Tibial nerve (tissue), 4 donors: ENCODE measurements at regions not wholly inside any gene's neighbourhood (a gene's known extent, or its start where the extent isn't known, plus 50 kb on each side); places are given as distances from the start of the nearest gene placed in this dataset.
"Not testable (repeated sequence)": the region's sequence is repeated elsewhere in the genome, so short reads cannot be mapped to it uniquely, and the experiment has no call there.

Experiments
- DNase-seq, 2 donors: peaks; one replicate each; pipeline ENCODE4 v3.0.0-alpha.2; 2019; ENCODE audit warnings: low spot score in 2 of 2
- H3K27ac ChIP-seq, 4 donors: fragments of 200-600 bp; sonication (generic) in 3 of 4; one replicate each; pipeline ENCODE4 v1.5.1; 2017 to 2019; ENCODE audit warnings: mild to moderate bottlenecking in 1 of 4
- H3K27me3 ChIP-seq, 2 donors: fragments of 200-600 bp; sonication (generic) in 1 of 2; one replicate each; pipeline versions ENCODE4 v1.5.1 to v1.6.0; 2017 to 2019
- H3K36me3 ChIP-seq, 3 donors: fragments of 200-600 bp; sonication (generic); one replicate each; pipeline ENCODE4 v1.5.1; 2018 to 2019
- H3K4me1 ChIP-seq, 4 donors: fragments of 200-600 bp; sonication (generic) in 3 of 4; one replicate each; pipeline ENCODE4 v1.5.1; 2017 to 2019
- H3K4me3 ChIP-seq, 4 donors: fragments of 200-600 bp; sonication (generic) in 3 of 4; one replicate each; pipeline ENCODE4 v1.5.1; 2017 to 2019; ENCODE audit warnings: mild to moderate bottlenecking in 1 of 4, moderate library complexity in 1 of 4
- H3K9me3 ChIP-seq, 4 donors: fragments of 200-600 bp; sonication (generic) in 3 of 4; one replicate each; pipeline ENCODE4 v1.5.1; 2017 to 2019
- CTCF ChIP-seq, 5 experiments: fragments of 200-600 bp in 3 of 5; fragments of 450-650 bp in 2 of 5; sonication (generic) in 3 of 5; IDR thresholded peaks; one replicate each; pipeline ENCODE4 v1.5.1; 2016 to 2019; ENCODE audit warnings: antibody characterized with exemption in 5 of 5, mild to moderate bottlenecking in 3 of 5, moderate library complexity in 2 of 5
- EP300 ChIP-seq, 2 donors: sonication (generic); formaldehyde crosslinking; IDR thresholded peaks; one replicate each; pipeline ENCODE4 v1.6.1; 2017; ENCODE audit warnings: antibody characterized with exemption in 2 of 2, mild to moderate bottlenecking in 1 of 2
- POLR2A ChIP-seq, 2 donors: fragments of 450-650 bp; IDR thresholded peaks; one replicate each; pipeline ENCODE4 v1.6.1; 2017; ENCODE audit warnings: antibody characterized with exemption in 2 of 2, mild to moderate bottlenecking in 2 of 2, moderate library complexity in 2 of 2
- WGBS, 2 donors: methylation state at CpG; one replicate each; pipeline ENCODE4 v1.1.5; 2018; 5-methylcytosine and 5-hydroxymethylcytosine counted together

GRCh38 chr11:27229511-27230191 lies 133.4 kb downstream of the CCDC34 start:
- Histone ChIP-seq H3K4me3 (no peak overlapping the region), H3K36me3 (no peaks in the 10 kb centered on the region), H3K9me3 (no peaks in the 10 kb centered on the region), H3K4me1 (peaks cover 0 to 17% (median 4%) of the 10 kb centered on the region in 4 donors), H3K27ac (no peak overlapping the region), H3K27me3 (no peaks in the 10 kb centered on the region)
- DNase-seq, result no peak
- WGBS, 2 donors, result 50 to 55% methylated on average over 2 of the region's 2 CpGs
- no peak for TF ChIP-seq CTCF (IDR thresholded peaks at IDR 0.05)
- TF ChIP-seq EP300 (IDR thresholded peaks at IDR 0.05), result no peak
- no peak for TF ChIP-seq POLR2A (IDR thresholded peaks at IDR 0.05)

- no peak overlapping the region for H3K4me3 ChIP-seq
- 73 to 80% methylated on average over 2 of the region's 2 CpGs for WGBS, 2 donors
- no peaks in the 10 kb centered on the region for H3K9me3 ChIP-seq
- DNase-seq, result no peak
- H3K27me3 ChIP-seq, result no peaks in the 10 kb centered on the region
- peaks cover 0 to 9% (median 3%) of the 10 kb centered on the region in 4 donors for H3K4me1 ChIP-seq
- TF ChIP-seq CTCF (IDR thresholded peaks at IDR 0.05) (no peak), POLR2A (IDR thresholded peaks at IDR 0.05) (no peak), EP300 (IDR thresholded peaks at IDR 0.05) (no peak)
- H3K27ac ChIP-seq, result no peak overlapping the region
- H3K36me3 ChIP-seq, result no peaks in the 10 kb centered on the region
Measured at GRCh38 chr11:27228906-27229290, 134.1 kb downstream of the CCDC34 start.

GRCh38 chr11:27228232-27228905 lies 134.6 kb downstream of the CCDC34 start:
- H3K4me3 ChIP-seq, result no peak overlapping the region
- no peak overlapping the region for H3K27ac ChIP-seq
- TF ChIP-seq CTCF (IDR thresholded peaks at IDR 0.05) (no peak), EP300 (IDR thresholded peaks at IDR 0.05) (no peak), POLR2A (IDR thresholded peaks at IDR 0.05) (no peak)
- H3K9me3 ChIP-seq, result no peaks in the 10 kb centered on the region
- H3K36me3 ChIP-seq, result no peaks in the 10 kb centered on the region
- H3K4me1 ChIP-seq, result peaks cover 0 to 5% (median 0%) of the 10 kb centered on the region in 4 donors
- no peak for DNase-seq
- no peaks in the 10 kb centered on the region for H3K27me3 ChIP-seq
- 63 to 70% methylated on average over 7 of the region's 7 CpGs for WGBS, 2 donors

GRCh38 chr11:27227736-27228135 lies 135.3 kb downstream of the CCDC34 start:
- Histone ChIP-seq H3K36me3 (no peaks in the 10 kb centered on the region), H3K9me3 (no peaks in the 10 kb centered on the region), H3K27me3 (no peaks in the 10 kb centered on the region), H3K4me1 (peaks cover 0 to 5% (median 0%) of the 10 kb centered on the region in 4 donors), H3K27ac (no peak overlapping the region), H3K4me3 (no peak overlapping the region)
- DNase-seq, result no peak
- no peak for TF ChIP-seq POLR2A (IDR thresholded peaks at IDR 0.05)
- TF ChIP-seq CTCF (IDR thresholded peaks at IDR 0.05), result no peak
- TF ChIP-seq EP300 (IDR thresholded peaks at IDR 0.05), result no peak
- WGBS, 2 donors, result 44 to 60% methylated on average over 5 of the region's 5 CpGs

- not testable (repeated sequence) for H3K4me3 ChIP-seq, H3K9me3 ChIP-seq, H3K27me3 ChIP-seq, H3K36me3 ChIP-seq, DNase-seq, H3K27ac ChIP-seq
- peaks cover 0 to 16% (median 0%) of the 10 kb centered on the region in 4 donors for H3K4me1 ChIP-seq
- WGBS, 2 donors, result 90 to 91% methylated on average over 7 to 8 of the region's 24 CpGs
Measured at GRCh38 chr11:27219487-27220039, 143.5 kb downstream of the CCDC34 start.
